Loucy (cell line): ENCODE measurements at regions not wholly inside any gene's neighbourhood (a gene's known extent, or its start where the extent isn't known, plus 50 kb on each side); places are given as distances from the start of the nearest gene placed in this dataset.

Experiments used
- EZH2phosphoT487 ChIP-seq: fragments of 200-600 bp; IDR thresholded peaks from 2 replicates; pipeline ENCODE4 v1.6.1; 2018; ENCODE audit warnings: antibody characterized with exemption, mild to moderate bottlenecking, moderate library complexity, borderline replicate concordance
- TF ChIP-seq, protein P1 (sequence below): fragments of 200-600 bp; sonication (generic); conservative IDR thresholded peaks from 2 replicates; pipeline ENCODE4 v1.5.1; 2014; ENCODE audit warnings: mild to moderate bottlenecking, antibody characterized with exemption, low read length

DNA sequence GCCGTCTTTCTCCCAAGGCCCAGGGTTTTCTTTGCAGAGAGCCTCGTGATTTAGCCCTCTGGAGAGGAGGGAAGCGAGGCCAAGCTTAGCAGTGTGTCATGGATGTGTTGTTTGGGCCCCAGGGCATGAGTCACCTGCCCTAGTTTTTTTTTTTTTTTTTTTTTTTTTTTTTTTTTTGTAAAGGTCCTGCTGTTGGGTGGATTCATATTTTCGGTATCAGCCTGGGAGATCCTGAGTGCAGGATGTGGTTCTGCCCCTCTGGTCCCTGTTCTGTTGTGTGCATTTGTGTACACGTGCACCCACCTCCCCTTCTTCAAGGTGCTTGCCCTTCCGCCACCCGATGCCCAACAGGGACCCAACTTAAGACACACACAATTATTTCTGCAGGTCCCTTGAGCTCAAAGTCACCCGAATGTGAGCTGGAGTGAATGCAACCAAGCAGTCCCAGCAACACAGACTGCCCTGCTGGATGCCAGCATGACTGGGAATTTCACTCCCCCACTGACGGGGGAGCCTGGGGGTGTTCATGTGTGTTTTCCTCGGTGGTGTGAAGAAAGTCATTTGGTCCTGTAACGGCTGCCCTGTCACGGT lies 265.8 kb upstream of the TNRC6C start:
- TF ChIP-seq, protein P1, sequence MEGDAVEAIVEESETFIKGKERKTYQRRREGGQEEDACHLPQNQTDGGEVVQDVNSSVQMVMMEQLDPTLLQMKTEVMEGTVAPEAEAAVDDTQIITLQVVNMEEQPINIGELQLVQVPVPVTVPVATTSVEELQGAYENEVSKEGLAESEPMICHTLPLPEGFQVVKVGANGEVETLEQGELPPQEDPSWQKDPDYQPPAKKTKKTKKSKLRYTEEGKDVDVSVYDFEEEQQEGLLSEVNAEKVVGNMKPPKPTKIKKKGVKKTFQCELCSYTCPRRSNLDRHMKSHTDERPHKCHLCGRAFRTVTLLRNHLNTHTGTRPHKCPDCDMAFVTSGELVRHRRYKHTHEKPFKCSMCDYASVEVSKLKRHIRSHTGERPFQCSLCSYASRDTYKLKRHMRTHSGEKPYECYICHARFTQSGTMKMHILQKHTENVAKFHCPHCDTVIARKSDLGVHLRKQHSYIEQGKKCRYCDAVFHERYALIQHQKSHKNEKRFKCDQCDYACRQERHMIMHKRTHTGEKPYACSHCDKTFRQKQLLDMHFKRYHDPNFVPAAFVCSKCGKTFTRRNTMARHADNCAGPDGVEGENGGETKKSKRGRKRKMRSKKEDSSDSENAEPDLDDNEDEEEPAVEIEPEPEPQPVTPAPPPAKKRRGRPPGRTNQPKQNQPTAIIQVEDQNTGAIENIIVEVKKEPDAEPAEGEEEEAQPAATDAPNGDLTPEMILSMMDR: no peak
- TF ChIP-seq EZH2phosphoT487: no peak
